ENCODE measurements at regions not wholly inside any gene's neighbourhood (a gene's known extent, or its start where the extent isn't known, plus 50 kb on each side); places are given as distances from the start of the nearest gene placed in this dataset.

- ATAC-seq (ENCODE audit: low FRiP score) = no peak
- DNase-seq (ENCODE audit: low spot score) = no peak
- TF ChIP-seq CTCF (IDR thresholded peaks at IDR 0.05) = no peak
These were observed 264.1 kb upstream of the PLET1 start for GRCh38 chr11:112524798-112525197.

DNA sequence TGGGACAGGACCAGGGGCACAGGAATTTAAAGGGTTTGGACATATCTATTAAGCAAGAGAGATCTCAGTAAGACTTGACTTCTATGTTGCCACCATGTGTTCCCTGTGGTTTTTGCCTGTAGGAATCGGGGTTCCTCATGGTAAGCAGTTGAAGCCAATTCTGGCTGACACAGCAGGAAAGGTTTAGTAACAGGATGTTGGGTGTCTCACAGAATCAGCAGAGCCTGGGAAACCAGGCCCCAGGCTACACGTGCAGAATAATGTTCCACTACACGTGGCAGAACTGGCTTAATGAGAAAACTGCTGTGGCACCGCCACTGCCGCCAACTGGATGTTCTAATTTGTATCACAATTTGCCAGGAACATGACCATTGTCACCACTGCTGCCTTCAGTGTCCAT, 264.6 kb upstream of the PLET1 start:
- no peak for DNase-seq (ENCODE audit: low spot score)

GRCh38 chr11:112525844-112526590, 265.4 kb upstream of the PLET1 start:
- no peak for TF ChIP-seq CTCF (IDR thresholded peaks at IDR 0.05)
- ATAC-seq (ENCODE audit: low FRiP score) = no peak
- DNase-seq (ENCODE audit: low spot score) = no peak

More for the DNA sequence above, 264.6 kb upstream of the PLET1 start:
- no peak for TF ChIP-seq CTCF (IDR thresholded peaks at IDR 0.05)
- no peak for ATAC-seq (ENCODE audit: low FRiP score)

- no peak for ATAC-seq (ENCODE audit: low FRiP score)
- no peak for TF ChIP-seq CTCF (IDR thresholded peaks at IDR 0.05)
- no peak for DNase-seq (ENCODE audit: low spot score)
These were observed 266.2 kb upstream of the PLET1 start for GRCh38 chr11:112526699-112527416.

DNA sequence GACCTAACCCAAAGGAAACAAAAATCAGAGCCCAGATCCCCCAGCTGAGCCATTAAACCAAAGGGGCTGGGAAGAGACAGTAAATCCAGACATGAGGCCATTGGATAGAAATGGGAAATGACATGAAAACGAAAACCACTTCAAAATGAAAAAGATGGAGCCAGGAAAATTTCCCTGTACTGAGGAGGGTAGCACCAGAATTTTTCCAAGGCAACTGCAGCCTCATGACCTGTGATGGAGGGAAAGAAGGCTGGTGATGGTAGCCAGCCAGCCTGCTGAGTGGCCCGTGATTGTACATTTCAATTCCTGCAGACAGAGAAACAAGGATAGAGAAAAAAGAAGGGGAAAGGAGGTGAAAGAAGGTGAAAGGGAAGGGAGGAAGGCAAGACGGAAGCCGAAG, 268.4 kb upstream of the PLET1 start:
- no peak for ATAC-seq (ENCODE audit: low FRiP score)
- DNase-seq (ENCODE audit: low spot score) = no peak
- no peak for TF ChIP-seq CTCF (IDR thresholded peaks at IDR 0.05)

DNA sequence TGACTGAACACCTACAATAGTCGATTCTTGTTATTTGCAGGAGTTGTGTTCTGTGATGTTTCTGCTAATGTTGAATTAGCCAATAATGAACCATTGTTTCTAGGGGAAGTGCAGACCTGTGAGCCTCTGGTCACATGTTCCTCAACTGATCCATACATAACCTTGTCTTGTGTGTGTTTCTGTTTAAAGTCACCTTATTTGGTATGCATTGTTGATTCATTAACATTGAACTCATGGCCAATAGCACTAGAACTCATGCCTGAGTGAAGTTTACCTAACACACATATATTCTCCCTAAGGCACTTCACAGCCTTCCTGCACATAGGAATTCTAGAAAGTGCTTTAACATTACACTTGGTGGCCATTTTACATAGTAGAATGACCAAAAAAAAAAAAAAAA, 271.8 kb upstream of the PLET1 start:
- ATAC-seq (ENCODE audit: low FRiP score) = no peak
- TF ChIP-seq CTCF (IDR thresholded peaks at IDR 0.05) = no peak
- no peak for DNase-seq (ENCODE audit: low spot score)

GRCh38 chr11:112533682-112534081, 273.0 kb upstream of the PLET1 start:
- TF ChIP-seq CTCF (IDR thresholded peaks at IDR 0.05) = no peak

More at GRCh38 chr11:112533682-112534081, 273.0 kb upstream of the PLET1 start:
- DNase-seq (ENCODE audit: low spot score) (no peak), ATAC-seq (ENCODE audit: low FRiP score) (no peak)

Measured in omental fat pad (tissue), 3 donors.